RWPE2 (cell line): ENCODE measurements at regions not wholly inside any gene's neighbourhood (a gene's known extent, or its start where the extent isn't known, plus 50 kb on each side); places are given as distances from the start of the nearest gene placed in this dataset.
"Not testable (repeated sequence)": the region's sequence is repeated elsewhere in the genome, so short reads cannot be mapped to it uniquely, and the experiment has no call there.

Source experiments
- ATAC-seq: fragments of 200-7000 bp; cut with Tn5 transposase; 3 replicates; pipeline ENCODE4 v1.9.1; 2021; ENCODE audit warnings: low read depth
- DNase-seq: peaks from one replicate; pipeline ENCODE4 v3.0.0-alpha.2; 2020; ENCODE audit warnings: low spot score
- H3K27ac ChIP-seq: fragments of 450-650 bp; 2 replicates; pipeline ENCODE4 v1.5.1; 2017; ENCODE audit warnings: mild to moderate bottlenecking; ENCODE audit not compliant: poor library complexity, severe bottlenecking
- H3K27me3 ChIP-seq: fragments of 250-450 bp; sonication (Bioruptor Pico); 2 replicates; pipeline ENCODE4 v1.5.1; 2021; ENCODE audit warnings: mild to moderate bottlenecking, moderate library complexity; ENCODE audit not compliant: insufficient read depth, poor library complexity, severe bottlenecking
- H3K36me3 ChIP-seq: fragments of 250-450 bp; sonication (Bioruptor Pico); 2 replicates; pipeline ENCODE4 v1.5.1; 2020; ENCODE audit warnings: low read depth, mild to moderate bottlenecking, moderate library complexity
- H3K4me1 ChIP-seq: fragments of 250-450 bp; sonication (Bioruptor Pico); 2 replicates; pipeline ENCODE4 v1.5.1; 2021; ENCODE audit warnings: mild to moderate bottlenecking, moderate library complexity; ENCODE audit not compliant: insufficient read depth, poor library complexity, severe bottlenecking
- H3K4me3 ChIP-seq: fragments of 250-450 bp; sonication (Bioruptor Pico); 2 replicates; pipeline ENCODE4 v1.5.1; 2021; ENCODE audit warnings: mild to moderate bottlenecking, moderate library complexity; ENCODE audit not compliant: severe bottlenecking
- H3K9me3 ChIP-seq: fragments of 250-450 bp; sonication (Bioruptor Pico); 2 replicates; pipeline ENCODE4 v1.5.1; 2021; ENCODE audit warnings: mild to moderate bottlenecking, moderate library complexity; ENCODE audit not compliant: severe bottlenecking
- CTCF ChIP-seq: fragments of 450-650 bp; IDR thresholded peaks from one replicate; pipeline ENCODE4 v1.5.1; 2017; ENCODE audit warnings: mild to moderate bottlenecking, moderate library complexity; ENCODE audit not compliant: poor library complexity, severe bottlenecking

- Histone ChIP-seq H3K4me3 (no peak overlapping the region), H3K36me3 (no peaks in the 10 kb centered on the region), H3K27me3 (no peaks in the 10 kb centered on the region), H3K4me1 (no peaks in the 10 kb centered on the region), H3K27ac (no peak overlapping the region), H3K9me3 (no peaks in the 10 kb centered on the region)
- ATAC-seq (no peak), DNase-seq (no peak)
- no peak for TF ChIP-seq CTCF
Measured at GRCh38 chr3:166993015-166993630, 387.0 kb downstream of the ZBBX start.

DNA sequence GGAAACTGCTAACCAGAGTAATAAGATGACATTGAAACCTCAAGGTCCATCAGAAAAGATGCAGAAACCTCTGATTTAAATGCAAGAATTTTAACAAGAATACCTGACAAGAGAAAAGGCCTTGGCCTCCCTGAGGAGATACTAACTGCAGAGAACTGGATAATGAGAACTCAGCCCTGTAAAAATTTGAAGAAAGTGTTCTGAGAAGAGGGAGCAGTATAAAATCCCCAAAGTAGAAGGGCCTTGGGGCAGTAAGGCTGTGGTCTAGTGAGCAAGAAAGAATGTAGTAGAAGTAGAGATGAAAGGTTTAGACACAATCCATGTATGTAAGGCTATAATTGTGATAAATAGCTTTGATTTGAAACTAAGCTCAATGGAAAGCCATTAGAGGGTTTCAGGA, 394.1 kb downstream of the ZBBX start:
- TF ChIP-seq CTCF = no peak

GRCh38 chr3:166975796-166976195, 404.3 kb downstream of the ZBBX start:
- H3K36me3 ChIP-seq, H3K27ac ChIP-seq, DNase-seq, H3K27me3 ChIP-seq, H3K4me1 ChIP-seq, ATAC-seq, H3K9me3 ChIP-seq, H3K4me3 ChIP-seq: not testable (repeated sequence)

More for the DNA sequence above, 394.1 kb downstream of the ZBBX start:
- DNase-seq (no peak), ATAC-seq (no peak)
- Histone ChIP-seq H3K27me3 (no peaks in the 10 kb centered on the region), H3K9me3 (no peaks in the 10 kb centered on the region), H3K4me1 (peaks cover 5% of the 10 kb centered on the region), H3K36me3 (no peaks in the 10 kb centered on the region), H3K4me3 (no peak overlapping the region), H3K27ac (no peak overlapping the region)

GRCh38 chr3:166967714-166968113, 412.4 kb downstream of the ZBBX start:
- H3K4me1 ChIP-seq, H3K27ac ChIP-seq, ATAC-seq, H3K36me3 ChIP-seq, DNase-seq, H3K27me3 ChIP-seq, H3K9me3 ChIP-seq, H3K4me3 ChIP-seq: not testable (repeated sequence)

- TF ChIP-seq CTCF = no peak
- Histone ChIP-seq H3K27me3 (no peaks in the 10 kb centered on the region), H3K9me3 (no peaks in the 10 kb centered on the region), H3K36me3 (no peaks in the 10 kb centered on the region), H3K27ac (no peak overlapping the region), H3K4me3 (no peak overlapping the region), H3K4me1 (no peaks in the 10 kb centered on the region)
- ATAC-seq (no peak), DNase-seq (no peak)
Measured at GRCh38 chr3:166962911-166963310, 417.2 kb downstream of the ZBBX start.

GRCh38 chr3:166957121-166957520, 423.0 kb downstream of the ZBBX start:
- TF ChIP-seq CTCF = no peak
- no peak overlapping the region for H3K27ac ChIP-seq
- no peak for DNase-seq
- H3K36me3 ChIP-seq = no peaks in the 10 kb centered on the region
- H3K9me3 ChIP-seq = no peaks in the 10 kb centered on the region
- no peaks in the 10 kb centered on the region for H3K4me1 ChIP-seq
- H3K4me3 ChIP-seq = no peak overlapping the region
- ATAC-seq = no peak
- H3K27me3 ChIP-seq = no peaks in the 10 kb centered on the region
